ENCODE measurements at regions not wholly inside any gene's neighbourhood (a gene's known extent, or its start where the extent isn't known, plus 50 kb on each side); places are given as distances from the start of the nearest gene placed in this dataset.

- no peaks in the 10 kb centered on the region for H3K9me3 ChIP-seq
- H3K27ac ChIP-seq: no peak overlapping the region
- 93 to 98% methylated on average over 7 of the region's 7 CpGs for WGBS, 2 donors
- H3K4me3 ChIP-seq: no peak overlapping the region
- TF ChIP-seq POLR2A (IDR thresholded peaks at IDR 0.05): no peak
- TF ChIP-seq CTCF (IDR thresholded peaks at IDR 0.05): no peak
- H3K27me3 ChIP-seq: no peaks in the 10 kb centered on the region
- no peaks in the 10 kb centered on the region for H3K36me3 ChIP-seq (ENCODE audit: low read depth, missing control alignments)
- no peak for DNase-seq
- H3K4me1 ChIP-seq: no peaks in the 10 kb centered on the region
- intact Hi-C loops (cut with DNase I; ENCODE audit: low total_unique reads): no loop called here
These were observed 227.9 kb upstream of the CNTN4 start for GRCh38 chr3:1870738-1871137.

- no peak for TF ChIP-seq CTCF (IDR thresholded peaks at IDR 0.05)
- no peak for TF ChIP-seq POLR2A (IDR thresholded peaks at IDR 0.05)
- 44 to 74% methylated on average over 1 of the region's 1 CpG for WGBS, 2 donors
- H3K36me3 ChIP-seq (ENCODE audit: low read depth, missing control alignments): no peaks in the 10 kb centered on the region
- H3K4me3 ChIP-seq: no peak overlapping the region
- no peak overlapping the region for H3K27ac ChIP-seq
- no peak for DNase-seq
- no peaks in the 10 kb centered on the region for H3K4me1 ChIP-seq
- no peaks in the 10 kb centered on the region for H3K9me3 ChIP-seq
- H3K27me3 ChIP-seq: no peaks in the 10 kb centered on the region
- intact Hi-C loops (cut with DNase I; ENCODE audit: low total_unique reads): no loop called here
These were observed 215.1 kb upstream of the CNTN4 start for GRCh38 chr3:1883534-1883933.

GRCh38 chr3:1892459-1892858 lies 206.2 kb upstream of the CNTN4 start:
- H3K4me3 ChIP-seq: no peak overlapping the region
- no peaks in the 10 kb centered on the region for H3K27me3 ChIP-seq
- DNase-seq: no peak
- no peaks in the 10 kb centered on the region for H3K9me3 ChIP-seq
- H3K4me1 ChIP-seq: no peaks in the 10 kb centered on the region
- intact Hi-C loops (cut with DNase I; ENCODE audit: low total_unique reads): no loop called here
- H3K27ac ChIP-seq: no peak overlapping the region
- H3K36me3 ChIP-seq (ENCODE audit: low read depth, missing control alignments): no peaks in the 10 kb centered on the region
- WGBS, 2 donors: 80 to 91% methylated on average over 2 of the region's 2 CpGs
- no peak for TF ChIP-seq POLR2A (IDR thresholded peaks at IDR 0.05)
- no peak for TF ChIP-seq CTCF (IDR thresholded peaks at IDR 0.05)

- TF ChIP-seq POLR2A (IDR thresholded peaks at IDR 0.05) (no peak), CTCF (IDR thresholded peaks at IDR 0.05) (no peak)
- no peaks in the 10 kb centered on the region for H3K9me3 ChIP-seq
- 85 to 98% methylated on average over 4 of the region's 4 CpGs for WGBS, 2 donors
These were observed 196.2 kb upstream of the CNTN4 start for GRCh38 chr3:1902416-1902815.

GRCh38 chr3:1903111-1903510 lies 195.6 kb upstream of the CNTN4 start:
- intact Hi-C loops (cut with DNase I; ENCODE audit: low total_unique reads): no loop called here
- Histone ChIP-seq H3K27ac (no peak overlapping the region), H3K36me3 (ENCODE audit: low read depth, missing control alignments) (no peaks in the 10 kb centered on the region), H3K4me3 (no peak overlapping the region), H3K27me3 (no peaks in the 10 kb centered on the region), H3K4me1 (no peaks in the 10 kb centered on the region), H3K9me3 (no peaks in the 10 kb centered on the region)
- TF ChIP-seq CTCF (IDR thresholded peaks at IDR 0.05): no peak
- no peak for TF ChIP-seq POLR2A (IDR thresholded peaks at IDR 0.05)
- 83 to 88% methylated on average over 3 of the region's 3 CpGs for WGBS, 2 donors
- DNase-seq: no peak

More at GRCh38 chr3:1902416-1902815, 196.2 kb upstream of the CNTN4 start:
- Histone ChIP-seq H3K4me1 (no peaks in the 10 kb centered on the region), H3K27me3 (no peaks in the 10 kb centered on the region), H3K27ac (no peak overlapping the region), H3K4me3 (no peak overlapping the region), H3K36me3 (ENCODE audit: low read depth, missing control alignments) (no peaks in the 10 kb centered on the region)
- no peak for DNase-seq
- intact Hi-C loops (cut with DNase I; ENCODE audit: low total_unique reads): no loop called here

All from testis (tissue), 2 donors.